Panc1 (cell line): ENCODE measurements at regions not wholly inside any gene's neighbourhood (a gene's known extent, or its start where the extent isn't known, plus 50 kb on each side); places are given as distances from the start of the nearest gene placed in this dataset.

ENCODE experiments used
- ATAC-seq: fragments of 200-7000 bp; cut with Tn5 transposase; 2 replicates; pipeline ENCODE4 v1.9.1; 2020; ENCODE audit warnings: mild to moderate bottlenecking, moderate library complexity
- BruUV-seq: library from RNA; stranded (reverse); fragments of 400-500 nt; replicated peaks from 2 replicates; lab custom pipeline; 2021; lab: Mats Ljungman, UMichigan
- CTCF ChIA-PET: fragments of 300-600 bp; sonication (Branson Sonifier 250); formaldehyde crosslinking; loops from one replicate; lab custom pipeline; 2022; ENCODE audit warnings: antibody characterized with exemption; lab: Charles Lee
- POLR2A ChIA-PET: fragments of 300-600 bp; sonication (Branson Sonifier 250); formaldehyde crosslinking; loops from one replicate; lab custom pipeline; 2022; ENCODE audit warnings: antibody characterized with exemption; lab: Charles Lee
- DNase-seq: peaks from one replicate; pipeline ENCODE4 v3.0.0-alpha.2; 2010; ENCODE audit warnings: low read depth, low spot score
- H3K27ac ChIP-seq: 2 replicates; pipeline ENCODE4 v1.5.1; 2011; ENCODE audit warnings: mild to moderate bottlenecking, low read length, inconsistent platforms
- H3K27me3 ChIP-seq: fragments of 200-500 bp; sonication (Bioruptor generic); 2 replicates; pipeline ENCODE4 v1.6.0; 2014; ENCODE audit warnings: low read length, inconsistent platforms; ENCODE audit not compliant: control insufficient read depth, insufficient read depth
- H3K36me3 ChIP-seq: fragments of 200-500 bp; sonication (Bioruptor generic); 2 replicates; pipeline ENCODE4 v1.5.1; 2014; ENCODE audit warnings: inconsistent platforms, mild to moderate bottlenecking, low read length, moderate library complexity; ENCODE audit not compliant: control insufficient read depth, insufficient read depth
- H3K4me1 ChIP-seq: 2 replicates; pipeline ENCODE4 v1.5.1; 2011; ENCODE audit warnings: inconsistent platforms, mild to moderate bottlenecking, low read length, moderate library complexity; ENCODE audit not compliant: control insufficient read depth, insufficient read depth
- H3K4me3 ChIP-seq, 2 experiments: 2 replicates each; pipeline ENCODE4 v1.5.1; 2011 to 2012; ENCODE audit warnings: low read depth in 2 of 2, low read length in 2 of 2, mild to moderate bottlenecking in 2 of 2, inconsistent platforms in 1 of 2, moderate library complexity in 1 of 2
- H3K9me3 ChIP-seq: fragments of 200-500 bp; sonication (Bioruptor generic); 2 replicates; pipeline ENCODE4 v1.5.1; 2014; ENCODE audit warnings: low read depth, mild to moderate bottlenecking, inconsistent platforms, low read length, moderate library complexity; ENCODE audit not compliant: control insufficient read depth, insufficient read depth
- POLR2AphosphoS5 ChIP-seq: IDR thresholded peaks from 2 replicates; pipeline ENCODE4 v1.6.1; 2012; ENCODE audit warnings: mild to moderate bottlenecking, low read depth, low read length, moderate library complexity
- SIN3A ChIP-seq: IDR thresholded peaks from 2 replicates; pipeline ENCODE4 v1.6.1; 2012; ENCODE audit warnings: low read depth, mild to moderate bottlenecking, low read length, moderate library complexity, borderline replicate concordance; ENCODE audit not compliant: insufficient read depth
- TCF7L2 ChIP-seq: IDR thresholded peaks from 2 replicates; pipeline ENCODE4 v1.6.1; 2011; ENCODE audit warnings: mild to moderate bottlenecking, low read depth, low read length, inconsistent platforms
- in situ Hi-C: cut with HindIII; loops from 2 replicates; pipeline ENCODE4 v1.10.0; 2016; ENCODE audit warnings: low sequenced_read_pairs, low pct_unique_long_range_greater_than_20kb
- intact Hi-C: fragments of 100-400 bp; cut with micrococcal nuclease; formaldehyde crosslinking; loops from one replicate; pipeline ENCODE4 v1.10.0; 2022; ENCODE audit not compliant: unreplicated experiment
- TF ChIP-seq, protein P1 (sequence below), 2 experiments: IDR thresholded peaks; 2 replicates each; pipeline ENCODE4 v1.6.1; 2011 to 2012; ENCODE audit warnings: low read depth in 2 of 2, control low read depth in 1 of 2, low read length in 1 of 2, mild to moderate bottlenecking in 1 of 2, moderate library complexity in 1 of 2; ENCODE audit not compliant: insufficient read depth in 1 of 2
- TF ChIP-seq, protein P2 (sequence below): fragments of 450-650 bp; IDR thresholded peaks from 2 replicates; pipeline ENCODE4 v1.5.1; 2017; ENCODE audit warnings: mild to moderate bottlenecking

DNA sequence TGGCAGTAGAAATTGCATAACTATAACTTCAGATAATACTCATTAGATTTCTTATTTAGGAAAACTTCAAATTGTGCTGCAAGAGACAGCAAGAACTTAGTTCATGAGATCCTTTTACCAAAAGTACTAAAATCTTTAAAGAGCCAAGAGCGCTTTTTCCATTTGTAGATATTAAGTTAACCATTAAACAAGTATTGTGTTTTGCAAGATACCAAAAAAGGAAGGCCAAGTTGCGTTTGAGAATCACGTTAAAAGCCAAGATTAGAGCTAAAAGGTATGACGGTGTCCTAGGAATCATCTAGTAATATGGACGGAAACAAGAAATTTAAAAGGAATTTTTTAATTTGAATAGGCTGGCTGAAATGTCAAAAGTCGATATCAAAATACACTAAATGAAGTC lies 361.3 kb upstream of the LYPLAL1 start:
- no peaks in the 10 kb centered on the region for H3K27me3 ChIP-seq
- no peak for ATAC-seq
- H3K4me1 ChIP-seq: no peaks in the 10 kb centered on the region
- no peak overlapping the region for H3K4me3 ChIP-seq
- DNase-seq: no peak
- intact Hi-C loops: no loop called here
- no peaks in the 10 kb centered on the region for H3K36me3 ChIP-seq
- ChIA-PET CTCF (no interaction called here), POLR2A (no interaction called here)
- H3K27ac ChIP-seq: no peak overlapping the region
- in situ Hi-C loops: no loop called here
- TF ChIP-seq, protein P1, sequence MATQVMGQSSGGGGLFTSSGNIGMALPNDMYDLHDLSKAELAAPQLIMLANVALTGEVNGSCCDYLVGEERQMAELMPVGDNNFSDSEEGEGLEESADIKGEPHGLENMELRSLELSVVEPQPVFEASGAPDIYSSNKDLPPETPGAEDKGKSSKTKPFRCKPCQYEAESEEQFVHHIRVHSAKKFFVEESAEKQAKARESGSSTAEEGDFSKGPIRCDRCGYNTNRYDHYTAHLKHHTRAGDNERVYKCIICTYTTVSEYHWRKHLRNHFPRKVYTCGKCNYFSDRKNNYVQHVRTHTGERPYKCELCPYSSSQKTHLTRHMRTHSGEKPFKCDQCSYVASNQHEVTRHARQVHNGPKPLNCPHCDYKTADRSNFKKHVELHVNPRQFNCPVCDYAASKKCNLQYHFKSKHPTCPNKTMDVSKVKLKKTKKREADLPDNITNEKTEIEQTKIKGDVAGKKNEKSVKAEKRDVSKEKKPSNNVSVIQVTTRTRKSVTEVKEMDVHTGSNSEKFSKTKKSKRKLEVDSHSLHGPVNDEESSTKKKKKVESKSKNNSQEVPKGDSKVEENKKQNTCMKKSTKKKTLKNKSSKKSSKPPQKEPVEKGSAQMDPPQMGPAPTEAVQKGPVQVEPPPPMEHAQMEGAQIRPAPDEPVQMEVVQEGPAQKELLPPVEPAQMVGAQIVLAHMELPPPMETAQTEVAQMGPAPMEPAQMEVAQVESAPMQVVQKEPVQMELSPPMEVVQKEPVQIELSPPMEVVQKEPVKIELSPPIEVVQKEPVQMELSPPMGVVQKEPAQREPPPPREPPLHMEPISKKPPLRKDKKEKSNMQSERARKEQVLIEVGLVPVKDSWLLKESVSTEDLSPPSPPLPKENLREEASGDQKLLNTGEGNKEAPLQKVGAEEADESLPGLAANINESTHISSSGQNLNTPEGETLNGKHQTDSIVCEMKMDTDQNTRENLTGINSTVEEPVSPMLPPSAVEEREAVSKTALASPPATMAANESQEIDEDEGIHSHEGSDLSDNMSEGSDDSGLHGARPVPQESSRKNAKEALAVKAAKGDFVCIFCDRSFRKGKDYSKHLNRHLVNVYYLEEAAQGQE (IDR thresholded peaks at IDR 0.05; ENCODE audit: insufficient read depth in 1 of 2, low read depth in 2 of 2, low read length in 1 of 2): no peak
- TF ChIP-seq TCF7L2: no peak
- no peaks in the 10 kb centered on the region for H3K9me3 ChIP-seq
- no TSS peak for BruUV-seq

DNA sequence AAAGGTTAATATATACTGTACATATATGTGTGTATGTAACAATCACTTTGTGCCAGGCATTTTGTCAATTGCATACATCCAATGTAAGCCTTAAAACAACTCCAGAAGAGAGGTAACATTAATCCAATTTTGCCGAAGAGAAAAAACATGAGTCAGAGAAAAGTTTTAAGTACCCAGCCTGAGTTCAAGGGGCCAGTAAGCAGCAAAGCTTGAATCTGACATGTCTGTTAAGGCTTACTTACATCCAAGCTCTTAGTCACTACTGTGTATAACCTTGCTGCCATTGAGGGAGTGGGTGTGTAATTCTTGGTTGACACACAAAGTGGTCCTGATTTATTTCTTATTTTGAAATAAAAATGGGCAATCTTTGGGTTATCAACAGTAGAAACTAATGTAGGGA lies 360.4 kb upstream of the LYPLAL1 start:
- POLR2A ChIA-PET: no interaction called here
- no peak for ATAC-seq
- no peak for DNase-seq

More for the DNA sequence above, 360.4 kb upstream of the LYPLAL1 start:
- Histone ChIP-seq H3K4me1 (no peaks in the 10 kb centered on the region), H3K9me3 (no peaks in the 10 kb centered on the region), H3K27ac (no peak overlapping the region), H3K36me3 (no peaks in the 10 kb centered on the region), H3K27me3 (no peaks in the 10 kb centered on the region), H3K4me3 (no peak overlapping the region)
- CTCF ChIA-PET: no interaction called here
- no TSS peak for BruUV-seq
- TF ChIP-seq POLR2AphosphoS5 (no peak), TCF7L2 (no peak), SIN3A (no peak)
- TF ChIP-seq, protein P1 (IDR thresholded peaks at IDR 0.05; ENCODE audit: insufficient read depth in 1 of 2, low read depth in 2 of 2, low read length in 1 of 2): no peak
- TF ChIP-seq, protein P2, sequence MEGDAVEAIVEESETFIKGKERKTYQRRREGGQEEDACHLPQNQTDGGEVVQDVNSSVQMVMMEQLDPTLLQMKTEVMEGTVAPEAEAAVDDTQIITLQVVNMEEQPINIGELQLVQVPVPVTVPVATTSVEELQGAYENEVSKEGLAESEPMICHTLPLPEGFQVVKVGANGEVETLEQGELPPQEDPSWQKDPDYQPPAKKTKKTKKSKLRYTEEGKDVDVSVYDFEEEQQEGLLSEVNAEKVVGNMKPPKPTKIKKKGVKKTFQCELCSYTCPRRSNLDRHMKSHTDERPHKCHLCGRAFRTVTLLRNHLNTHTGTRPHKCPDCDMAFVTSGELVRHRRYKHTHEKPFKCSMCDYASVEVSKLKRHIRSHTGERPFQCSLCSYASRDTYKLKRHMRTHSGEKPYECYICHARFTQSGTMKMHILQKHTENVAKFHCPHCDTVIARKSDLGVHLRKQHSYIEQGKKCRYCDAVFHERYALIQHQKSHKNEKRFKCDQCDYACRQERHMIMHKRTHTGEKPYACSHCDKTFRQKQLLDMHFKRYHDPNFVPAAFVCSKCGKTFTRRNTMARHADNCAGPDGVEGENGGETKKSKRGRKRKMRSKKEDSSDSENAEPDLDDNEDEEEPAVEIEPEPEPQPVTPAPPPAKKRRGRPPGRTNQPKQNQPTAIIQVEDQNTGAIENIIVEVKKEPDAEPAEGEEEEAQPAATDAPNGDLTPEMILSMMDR: no peak
- intact Hi-C loops: no loop called here
- in situ Hi-C loops: no loop called here
